Stimulated activated CD8-positive, alpha-beta memory T cell treated with anti-CD3 and anti-CD28 coated beads, Interleukin-7, amount 100 ng/mL, for 24 hours (primary cell): ENCODE measurements at regions not wholly inside any gene's neighbourhood (a gene's known extent, or its start where the extent isn't known, plus 50 kb on each side); places are given as distances from the start of the nearest gene placed in this dataset.
"Not testable (repeated sequence)": the region's sequence is repeated elsewhere in the genome, so short reads cannot be mapped to it uniquely, and the experiment has no call there.

Source experiments
- DNase-seq: peaks from one replicate; pipeline ENCODE4 v3.0.0-alpha.2; 2020; ENCODE audit warnings: low read depth

- DNase-seq, result no peak
Observed at GRCh38 chr13:111668451-111668850, 348.0 kb downstream of the TEX29 start.

- not testable (repeated sequence) for DNase-seq
Observed at GRCh38 chr13:111672198-111672597, 351.8 kb downstream of the TEX29 start.

GRCh38 chr13:111678120-111678882 lies 357.9 kb downstream of the TEX29 start:
- not testable (repeated sequence) for DNase-seq

GRCh38 chr13:111679645-111680044 lies 359.2 kb downstream of the TEX29 start:
- DNase-seq, result not testable (repeated sequence)

- DNase-seq, result not testable (repeated sequence)
Observed at GRCh38 chr13:111680100-111680499, 359.7 kb downstream of the TEX29 start.

- DNase-seq, result not testable (repeated sequence)
Observed at GRCh38 chr13:111692028-111692427, 371.6 kb downstream of the TEX29 start.

- not testable (repeated sequence) for DNase-seq
Observed at GRCh38 chr13:111696121-111696520, 370.8 kb upstream of the SOX1 start.

- not testable (repeated sequence) for DNase-seq
Observed at GRCh38 chr13:111702059-111702458, 364.9 kb upstream of the SOX1 start.
